ENCODE measurements at regions not wholly inside any gene's neighbourhood (a gene's known extent, or its start where the extent isn't known, plus 50 kb on each side); places are given as distances from the start of the nearest gene placed in this dataset.

DNA sequence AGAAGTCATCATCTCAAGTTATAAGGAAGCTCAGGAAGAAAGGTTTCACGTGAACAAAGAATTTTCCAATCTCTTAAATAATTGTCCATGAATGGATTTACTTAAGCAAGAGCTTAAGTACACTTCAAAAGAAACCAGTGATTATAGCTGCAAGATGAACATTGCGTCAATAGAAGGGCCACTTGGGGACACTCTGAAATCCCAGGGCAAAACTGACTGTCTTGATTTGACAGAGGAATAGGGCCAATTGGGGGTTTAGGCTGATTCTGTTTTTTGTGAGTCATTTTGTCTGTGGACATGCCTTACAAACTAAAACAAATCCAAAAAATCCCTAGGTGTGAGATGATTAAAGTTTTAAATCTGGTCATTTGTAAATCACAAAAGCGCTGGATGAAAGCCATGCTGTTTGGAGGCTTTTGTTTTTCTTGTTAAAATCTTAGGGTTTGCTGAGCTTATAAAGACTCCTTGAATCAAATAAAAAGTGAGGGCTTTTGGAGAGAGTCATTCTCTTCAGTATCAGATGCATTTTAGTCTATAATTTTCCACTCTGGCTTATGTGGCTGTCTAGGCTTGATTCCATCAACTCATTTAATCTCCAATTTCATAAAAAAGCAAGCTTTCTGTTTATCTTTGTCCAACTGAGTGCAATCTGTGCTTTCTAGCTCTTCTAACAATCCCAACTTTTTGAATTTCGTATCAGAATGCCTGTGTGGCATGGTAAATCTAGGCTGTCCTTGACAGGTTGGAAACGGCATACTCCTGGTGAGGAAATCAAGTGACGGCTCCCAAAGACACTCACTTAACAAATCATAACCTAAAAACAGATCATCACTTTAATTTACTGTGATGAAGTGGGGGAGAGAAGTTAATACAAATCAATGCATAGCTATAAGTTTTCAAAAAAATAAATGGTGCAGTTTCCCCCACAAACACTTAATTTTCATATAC is 98.2 kb upstream of the SOX9 start:
- no peak for DNase-seq

DNA sequence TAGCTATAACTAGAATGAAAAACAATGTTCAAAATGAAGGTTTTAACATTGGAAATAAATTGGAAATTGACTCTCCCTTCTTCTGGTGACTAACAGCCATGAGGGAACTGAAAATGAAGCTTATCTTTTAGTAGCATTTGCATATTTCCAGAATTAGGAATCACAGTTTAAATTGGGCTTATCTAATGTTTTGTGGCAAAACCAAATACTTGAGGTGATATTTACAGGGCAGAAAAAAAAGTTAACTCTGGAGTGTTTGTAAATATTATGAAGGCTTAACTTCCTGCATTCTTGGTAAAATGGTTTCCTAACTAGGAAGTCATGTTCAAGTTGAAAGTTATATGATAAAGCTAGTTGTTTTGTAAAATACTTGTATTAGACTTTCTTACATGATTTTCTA is 96.4 kb upstream of the SOX9 start:
- no peak for DNase-seq

DNA sequence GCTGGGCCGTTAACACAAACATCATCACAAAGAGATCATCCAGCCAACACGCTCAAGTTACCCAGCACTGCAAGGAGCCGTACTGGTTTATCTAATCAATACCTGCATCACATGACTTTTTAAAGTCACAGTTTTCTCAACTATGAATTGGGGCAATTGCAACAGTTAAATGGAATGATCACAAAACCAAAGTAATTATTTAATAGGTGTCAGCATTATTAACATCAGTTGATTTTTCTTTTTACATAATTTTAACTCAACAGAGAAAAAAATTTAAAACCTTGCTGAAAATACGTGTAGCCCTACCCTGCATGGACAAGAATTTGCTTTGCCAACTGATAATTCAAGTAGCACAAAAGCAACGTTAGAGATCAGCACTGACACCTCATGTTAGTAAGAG is 95.7 kb upstream of the SOX9 start:
- DNase-seq = no peak

DNA sequence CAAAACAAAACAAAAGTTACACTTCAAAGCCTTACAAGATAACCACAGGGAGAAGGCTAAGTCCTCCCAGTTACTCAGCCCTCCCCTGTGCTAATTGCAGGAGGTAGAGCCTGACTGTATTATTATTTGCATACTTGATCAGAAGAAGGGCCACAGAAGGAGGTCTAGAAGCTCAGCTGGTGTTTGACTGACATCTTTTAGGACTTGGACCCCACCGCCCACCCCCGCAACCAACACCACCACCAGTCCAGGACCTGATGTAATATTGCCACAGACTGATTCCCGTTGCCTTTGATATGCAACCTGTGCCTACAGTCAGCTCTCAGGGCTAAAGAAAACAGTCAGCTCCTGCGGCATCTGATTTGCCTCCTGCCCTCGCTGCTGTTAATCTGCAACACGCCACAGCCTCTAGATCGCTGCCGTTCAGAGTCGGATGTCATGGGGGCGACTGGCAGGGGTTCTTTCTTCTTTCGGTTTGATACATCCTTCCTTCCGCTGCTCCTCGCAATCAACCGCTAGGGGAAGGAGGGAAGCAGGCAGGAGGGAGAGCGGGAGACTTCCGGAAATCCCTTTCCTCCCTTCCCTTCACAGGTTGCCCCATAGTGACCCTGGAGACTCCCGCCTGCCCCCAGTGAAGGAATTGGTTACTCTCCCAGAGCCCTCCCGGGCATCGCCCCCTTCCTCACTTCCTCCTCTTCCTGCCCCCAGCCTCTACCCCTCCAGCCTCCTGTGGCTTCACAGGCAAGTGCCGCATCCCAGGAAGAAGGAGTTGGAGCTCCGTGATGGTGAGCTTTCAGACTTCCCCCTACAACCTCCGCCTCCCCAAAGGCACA is 90.5 kb upstream of the SOX9 start:
- no peak for DNase-seq

DNA sequence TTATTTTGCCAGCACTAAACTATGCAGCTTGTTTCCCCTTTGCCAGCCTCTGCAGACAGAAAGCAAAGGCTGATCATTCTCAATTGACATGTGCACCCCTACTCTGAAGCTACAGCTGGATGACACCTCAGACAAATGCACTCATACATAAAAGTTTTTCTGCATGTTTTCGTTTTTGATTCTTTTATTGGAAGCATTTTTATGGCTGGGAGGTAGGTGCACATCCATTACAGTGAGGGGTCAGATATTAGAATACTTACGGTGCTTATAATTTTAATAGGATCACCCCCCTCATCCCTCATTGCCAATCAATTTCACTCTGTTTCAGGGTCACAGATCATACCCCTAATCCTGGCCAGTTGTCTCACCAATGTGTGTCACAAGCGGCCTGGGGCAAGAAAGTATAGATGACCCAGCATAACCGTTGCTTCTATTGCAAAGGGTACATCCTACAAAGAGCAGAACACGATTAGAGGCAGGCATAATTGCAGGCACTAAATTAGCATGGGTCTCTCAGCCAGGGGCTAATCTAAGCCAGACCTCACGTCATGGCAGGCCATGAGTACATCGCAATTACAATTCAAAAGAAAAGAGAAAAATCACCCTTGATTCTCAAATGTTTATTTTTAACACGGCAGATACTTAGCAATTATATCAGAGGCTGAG is 89.5 kb upstream of the SOX9 start:
- DNase-seq = no peak

DNA sequence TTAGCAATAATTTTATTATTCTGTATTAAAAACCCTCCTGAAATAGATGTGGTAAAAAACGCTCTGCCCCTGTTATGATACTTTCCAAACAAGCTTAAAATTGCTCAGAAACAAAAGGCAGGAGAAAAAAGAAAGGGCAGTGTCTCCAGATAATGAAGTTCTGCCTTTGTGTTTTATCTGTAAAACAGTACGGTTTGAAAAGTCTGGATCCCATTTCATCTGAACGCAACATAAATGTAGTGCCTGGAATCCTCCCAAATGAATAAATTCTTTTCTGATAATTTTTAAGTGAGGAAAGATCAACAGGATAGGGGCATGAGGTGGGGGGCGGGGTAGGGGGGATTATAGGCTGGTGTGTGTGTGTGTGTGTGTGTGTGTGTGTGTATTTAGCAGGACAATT is 87.5 kb upstream of the SOX9 start:
- no peak for DNase-seq

DNA sequence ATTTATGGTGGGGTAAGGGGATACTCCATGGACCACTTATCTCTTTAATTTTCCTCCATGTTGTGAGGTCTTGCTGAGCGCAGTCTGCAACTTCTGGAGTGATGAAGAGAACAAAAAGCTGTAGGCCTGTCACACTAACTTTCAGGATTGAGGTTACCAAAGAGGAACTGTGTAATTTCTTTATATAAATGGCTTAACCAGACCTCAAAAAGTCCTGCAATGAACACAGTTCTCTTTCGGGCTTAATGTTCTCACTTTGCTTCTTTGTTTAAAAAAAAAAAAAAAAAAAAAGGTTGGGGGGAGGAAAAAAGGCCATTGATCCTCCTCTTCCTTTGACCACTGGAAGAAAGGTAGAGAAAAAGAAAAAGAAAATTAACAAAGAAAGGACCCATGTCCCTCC is 86.8 kb upstream of the SOX9 start:
- DNase-seq = no peak

DNA sequence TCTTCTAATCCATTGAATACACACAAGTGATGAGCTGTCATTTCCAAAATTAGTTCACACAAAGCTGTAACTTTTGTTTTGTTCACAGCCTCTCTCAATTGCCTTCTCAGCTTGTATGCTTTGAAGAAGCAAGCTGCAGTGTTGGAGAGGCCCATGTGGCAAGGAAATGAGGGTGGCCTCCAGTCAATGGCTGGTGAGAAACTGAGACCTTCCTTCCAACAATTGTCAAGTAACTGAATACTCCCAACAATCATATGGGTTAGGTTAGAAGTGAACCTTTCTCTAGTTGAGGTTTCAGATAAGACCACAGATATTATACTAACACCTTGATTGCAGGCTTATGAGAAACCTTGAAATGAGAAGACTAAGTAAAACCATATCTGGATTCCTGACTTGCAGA is 82.4 kb upstream of the SOX9 start:
- no peak for DNase-seq

DNA sequence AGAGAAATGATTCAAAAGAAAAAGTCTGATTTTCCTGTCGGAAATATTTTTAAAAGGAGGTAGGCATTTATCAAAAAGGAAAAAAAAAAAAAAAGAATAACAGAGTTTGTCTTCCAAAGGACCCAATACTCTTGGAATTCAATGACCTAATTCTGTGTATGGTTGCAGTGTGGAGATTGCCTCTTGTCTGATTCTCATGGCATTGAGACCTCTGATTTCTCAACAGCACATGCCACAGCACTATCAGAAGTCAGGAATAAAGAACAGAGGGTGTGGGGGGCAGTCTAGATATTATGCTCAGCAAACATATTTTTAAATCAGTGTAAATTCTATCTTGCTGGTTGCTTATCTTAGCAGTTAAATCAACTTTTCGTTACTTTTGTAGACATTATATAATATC is 81.3 kb upstream of the SOX9 start:
- no peak for DNase-seq

DNA sequence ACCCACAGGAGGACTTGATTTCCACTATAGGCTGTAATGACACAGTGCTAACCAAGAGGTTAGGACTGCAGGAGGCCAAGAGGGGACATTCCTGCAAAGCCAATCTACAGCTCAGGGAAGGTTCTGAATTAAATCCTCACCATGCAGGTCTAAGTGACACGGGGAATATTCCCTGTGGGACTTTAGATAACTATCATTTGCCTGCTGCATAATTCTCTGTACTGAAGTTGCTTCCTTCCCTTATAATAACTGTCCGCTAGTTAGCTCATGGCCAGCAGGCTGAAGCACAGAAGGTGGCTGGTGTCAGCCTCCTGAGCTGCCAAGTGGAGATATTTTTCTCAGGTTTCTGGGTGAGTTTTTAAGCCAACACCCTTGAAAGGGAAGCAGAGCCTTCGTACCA is 74.6 kb upstream of the SOX9 start:
- DNase-seq = no peak

DNA sequence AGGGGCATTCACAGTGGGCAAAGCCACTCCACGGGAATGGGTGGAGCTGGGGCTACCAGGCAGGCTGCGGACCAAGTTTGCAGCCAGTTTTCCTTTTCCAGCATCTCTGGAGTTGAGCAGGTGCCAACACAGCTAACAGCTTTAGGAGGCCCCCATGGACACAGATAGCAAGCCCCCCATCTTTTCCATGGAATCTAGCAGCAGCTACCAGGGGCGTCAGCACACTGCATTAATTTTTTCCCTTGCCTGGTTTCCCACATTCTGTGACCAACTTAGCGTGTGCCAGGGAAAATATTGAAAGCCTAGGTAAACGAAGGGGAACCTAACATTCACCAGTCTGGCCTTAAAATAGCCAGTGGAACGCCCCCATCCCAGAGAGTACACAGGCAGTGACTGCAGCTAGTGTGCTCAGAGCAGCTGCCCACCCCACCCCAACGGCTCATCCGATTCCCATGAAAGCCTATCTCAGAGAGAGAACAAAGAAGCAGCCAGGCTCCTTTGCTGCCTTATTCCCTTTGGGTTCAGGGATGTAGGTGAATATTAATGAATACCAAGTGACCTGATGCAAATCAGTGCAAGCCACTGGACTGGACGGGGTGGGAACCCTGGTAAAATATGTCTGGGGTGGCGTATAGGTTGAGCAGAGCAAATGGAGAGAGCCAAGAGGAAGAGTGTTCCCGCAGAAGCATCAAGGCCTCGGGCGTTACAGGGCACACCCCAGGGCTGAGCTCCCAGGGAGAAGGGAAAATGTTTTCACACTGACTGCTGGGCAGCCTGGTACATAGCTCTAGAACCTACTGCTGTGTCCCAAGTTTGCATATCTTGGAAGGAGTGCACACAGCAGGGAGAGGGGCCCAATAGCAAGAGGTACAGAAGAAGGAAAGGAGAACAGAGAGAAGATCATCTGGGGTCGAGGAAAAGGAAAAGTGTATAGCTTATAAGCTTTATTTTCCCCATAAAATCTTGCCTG is 73.9 kb upstream of the SOX9 start:
- no peak for DNase-seq

DNA sequence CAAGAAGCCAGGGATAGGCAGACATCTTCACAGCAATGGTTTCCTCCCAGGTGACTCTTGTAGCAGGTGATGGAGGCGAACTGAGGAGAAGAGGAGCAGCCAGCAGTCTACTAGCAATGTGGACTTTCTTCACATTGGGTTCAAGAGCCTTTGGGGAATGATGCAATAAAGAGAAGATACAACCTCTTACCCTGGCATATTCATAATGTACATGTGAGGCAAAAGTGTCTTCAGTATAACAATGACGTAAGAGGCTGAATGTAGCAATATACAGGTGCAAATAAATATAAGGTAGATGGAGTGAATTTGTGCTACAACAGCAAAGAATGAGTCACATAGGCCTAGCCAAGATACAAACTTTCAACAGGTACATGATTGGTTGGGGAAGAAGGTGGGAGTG is 70.9 kb upstream of the SOX9 start:
- DNase-seq = no peak

DNA sequence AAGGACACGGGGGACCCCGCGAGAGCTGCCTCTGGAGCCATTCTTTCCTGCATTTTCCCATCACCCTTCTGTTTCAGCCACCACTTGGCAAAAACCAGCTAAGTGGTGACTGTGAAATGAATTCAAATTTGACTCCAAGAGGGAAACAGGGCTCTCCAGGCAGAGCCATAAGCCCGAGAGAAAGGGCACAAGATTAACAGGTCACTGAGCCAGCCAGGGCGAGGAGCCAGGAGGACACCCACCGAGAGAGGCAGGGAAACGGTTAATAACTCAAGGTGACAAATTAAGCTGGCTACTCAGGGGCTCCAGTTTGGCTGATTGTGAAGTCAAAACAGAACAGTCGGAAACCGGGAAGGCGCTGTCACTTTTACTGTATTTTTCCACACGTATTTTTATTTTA is 67.8 kb upstream of the SOX9 start:
- no peak for DNase-seq

DNA sequence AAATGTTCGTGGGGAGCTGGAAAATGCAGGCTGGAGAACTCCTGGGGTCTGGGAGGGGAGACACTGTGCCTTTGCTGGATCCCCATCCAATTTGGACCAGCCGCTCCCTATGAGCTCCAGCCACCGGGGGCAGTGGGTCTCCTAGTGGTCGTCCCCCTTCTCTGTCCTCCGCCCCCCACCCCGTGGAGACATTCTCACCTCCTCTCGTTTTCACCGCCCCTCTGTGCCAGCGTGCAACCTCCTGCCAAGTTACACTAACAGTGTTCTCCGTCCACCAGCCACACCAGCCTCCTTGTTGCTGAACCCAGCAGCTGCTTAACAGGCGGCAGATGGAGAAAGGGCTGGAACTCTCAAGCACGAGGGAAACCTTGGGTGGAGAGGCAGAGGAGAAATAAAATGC is 67.4 kb upstream of the SOX9 start:
- no peak for DNase-seq

DNA sequence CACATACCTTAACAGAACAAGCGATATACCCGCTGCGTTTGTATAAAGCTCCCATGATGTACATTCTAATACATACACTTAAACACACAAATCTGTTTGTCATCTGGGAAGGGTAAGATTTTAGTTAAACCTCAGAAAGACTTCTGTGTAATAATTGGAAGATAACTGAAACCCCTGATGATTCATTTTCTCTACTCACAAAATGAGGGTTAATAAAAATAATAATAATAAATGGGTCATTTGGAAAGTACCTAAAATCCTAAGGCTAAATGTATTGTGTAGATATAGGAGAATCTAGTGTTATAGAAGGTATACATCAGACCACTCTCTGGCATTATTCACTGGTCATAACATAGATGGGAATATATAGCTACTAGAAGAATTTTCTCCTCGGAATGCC is 64.7 kb upstream of the SOX9 start:
- no peak for DNase-seq

DNA sequence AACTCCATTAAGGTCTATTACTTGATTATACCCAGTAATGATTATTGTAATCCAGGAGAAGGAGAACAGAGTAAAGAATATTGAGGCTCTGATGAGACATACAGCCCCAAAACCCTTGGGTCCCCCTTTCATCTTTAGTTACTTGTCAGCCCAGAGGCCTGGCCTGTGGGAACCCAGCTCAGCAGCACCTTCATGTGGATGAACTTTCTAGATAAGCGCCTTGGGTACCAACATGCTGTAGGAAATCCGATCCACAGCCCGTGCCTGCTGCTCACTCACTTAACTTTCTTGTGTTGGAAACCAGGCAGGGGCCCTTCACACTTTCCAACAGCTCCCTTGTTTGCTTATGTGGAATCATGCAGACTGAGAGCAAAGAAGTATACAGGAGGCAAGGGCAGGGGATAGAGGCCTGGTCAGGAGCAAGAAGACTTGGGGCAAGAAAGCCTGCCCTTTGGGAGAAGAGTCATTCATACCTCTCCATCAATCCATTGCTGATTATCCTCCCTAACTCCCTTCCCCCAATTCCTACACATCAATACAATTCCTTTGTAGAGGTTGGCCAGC is 64.0 kb upstream of the SOX9 start:
- DNase-seq = no peak

DNA sequence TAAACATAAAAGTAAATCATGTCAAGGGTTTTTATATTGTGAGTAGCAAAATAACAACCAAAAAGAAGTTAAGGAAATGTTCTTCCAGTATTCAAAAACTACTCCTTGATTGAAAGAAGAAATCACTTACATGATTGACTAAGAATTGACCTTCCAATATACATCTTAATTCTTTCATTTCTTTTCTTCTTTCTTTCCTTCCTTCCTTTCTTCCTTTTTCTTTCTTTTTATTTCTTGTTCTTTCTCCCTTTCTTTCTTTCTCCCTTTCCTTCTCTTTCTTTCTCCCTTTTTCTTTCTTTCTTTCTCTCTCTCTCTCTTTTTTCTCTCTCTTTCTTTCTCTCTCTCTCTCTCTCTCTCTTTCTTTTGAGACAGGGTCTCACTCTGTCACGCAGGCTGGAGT is 60.7 kb upstream of the SOX9 start:
- DNase-seq = no peak

DNA sequence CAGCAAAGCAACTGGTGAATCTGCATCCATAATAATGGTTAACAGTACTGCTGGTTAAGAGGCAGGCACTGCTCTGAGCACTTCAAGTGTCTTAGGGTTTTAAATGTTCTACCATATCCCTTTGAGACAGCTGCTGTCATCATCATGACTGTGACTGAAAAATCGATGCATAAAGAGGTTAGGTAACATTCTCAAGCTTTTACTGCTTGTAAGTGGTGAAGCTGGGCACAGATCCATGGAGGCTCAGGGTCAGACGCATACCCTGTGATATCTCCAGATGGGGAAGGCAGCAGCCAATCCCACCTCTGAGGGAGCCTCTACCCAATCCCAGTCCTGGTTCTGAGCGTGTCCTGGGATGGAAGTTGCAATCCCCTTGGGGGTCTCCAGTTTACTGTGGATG is 57.6 kb upstream of the SOX9 start:
- DNase-seq = no peak

DNA sequence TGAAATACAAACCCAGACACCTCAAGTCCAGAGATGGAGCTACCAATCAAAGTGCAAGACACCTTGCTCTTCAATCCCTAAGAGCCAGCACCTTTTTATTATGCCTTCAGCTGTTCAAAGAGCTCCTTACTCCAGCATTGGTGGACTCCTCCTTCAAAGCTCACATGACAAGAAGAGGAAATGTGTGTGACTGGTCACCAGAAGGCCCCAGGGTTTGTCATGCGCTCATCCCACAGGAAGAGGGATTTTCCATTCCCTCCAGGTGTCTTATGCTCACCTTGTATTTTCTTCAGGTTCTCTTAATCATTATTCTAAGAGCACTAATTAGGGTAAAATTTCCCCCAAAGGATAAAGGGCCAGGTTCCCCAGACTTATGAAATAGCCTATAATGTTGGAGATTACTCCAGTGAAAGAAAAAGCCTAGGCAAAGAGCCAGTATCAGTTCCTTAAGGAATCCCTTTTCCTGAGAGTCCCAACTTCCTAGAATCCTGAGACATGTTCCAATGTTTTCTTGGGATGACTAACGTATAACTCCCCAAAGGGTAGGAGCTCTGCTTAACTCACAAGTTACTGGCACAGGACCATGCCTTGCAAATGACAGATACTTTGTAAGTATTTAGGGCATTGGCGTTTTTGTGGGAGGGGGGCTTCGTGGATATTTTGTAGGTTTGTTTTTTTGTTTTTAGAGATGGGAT is 56.9 kb upstream of the SOX9 start:
- DNase-seq = no peak

DNA sequence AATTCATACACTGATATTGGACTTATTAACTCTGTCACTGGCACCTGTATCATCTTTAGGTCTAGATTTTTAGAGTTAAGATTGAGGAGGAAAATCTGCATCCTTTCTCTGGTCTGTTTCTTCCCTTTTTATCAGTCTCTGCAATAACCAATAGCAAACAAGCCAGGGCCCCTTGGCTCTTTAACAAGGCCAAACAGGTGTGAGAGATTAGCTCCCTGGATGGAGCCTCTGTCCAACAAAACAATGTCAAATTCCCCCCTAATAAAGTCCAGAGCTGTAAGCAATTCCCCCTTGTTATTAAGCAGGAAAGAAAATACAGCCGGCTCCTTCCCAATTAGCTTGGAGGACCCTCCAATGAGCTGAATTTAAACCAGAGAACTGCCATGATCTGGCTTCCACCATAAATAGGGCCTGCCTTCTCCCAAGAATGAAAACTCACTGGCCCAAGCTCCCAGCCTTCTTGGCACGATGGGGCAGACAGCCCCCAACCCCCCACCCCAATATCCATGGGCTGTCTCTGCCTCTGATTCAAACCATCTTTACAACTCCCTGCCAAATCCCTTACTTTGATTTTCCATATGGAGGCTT is 56.1 kb upstream of the SOX9 start:
- no peak for DNase-seq

DNA sequence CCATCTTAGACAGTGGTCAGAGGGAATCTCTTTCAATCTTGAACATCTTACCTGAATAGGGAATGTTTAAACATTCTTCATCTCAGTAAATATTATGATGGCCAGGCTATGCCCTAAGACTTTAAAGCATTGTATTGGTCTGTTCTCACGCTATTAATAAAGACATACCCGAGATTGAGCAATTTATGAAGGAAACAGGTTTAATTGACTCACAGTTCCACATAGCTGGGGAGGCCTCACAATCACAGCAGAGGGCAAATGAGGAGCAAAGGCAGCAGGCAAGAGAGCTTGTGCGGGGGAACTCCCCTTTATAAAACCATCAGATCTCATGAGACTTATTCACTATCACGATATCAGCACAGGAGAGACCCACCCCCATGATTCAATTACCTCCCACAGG is 55.3 kb upstream of the SOX9 start:
- no peak for DNase-seq
